ENCODE measurements at regions not wholly inside any gene's neighbourhood (a gene's known extent, or its start where the extent isn't known, plus 50 kb on each side); places are given as distances from the start of the nearest gene placed in this dataset.

DNA sequence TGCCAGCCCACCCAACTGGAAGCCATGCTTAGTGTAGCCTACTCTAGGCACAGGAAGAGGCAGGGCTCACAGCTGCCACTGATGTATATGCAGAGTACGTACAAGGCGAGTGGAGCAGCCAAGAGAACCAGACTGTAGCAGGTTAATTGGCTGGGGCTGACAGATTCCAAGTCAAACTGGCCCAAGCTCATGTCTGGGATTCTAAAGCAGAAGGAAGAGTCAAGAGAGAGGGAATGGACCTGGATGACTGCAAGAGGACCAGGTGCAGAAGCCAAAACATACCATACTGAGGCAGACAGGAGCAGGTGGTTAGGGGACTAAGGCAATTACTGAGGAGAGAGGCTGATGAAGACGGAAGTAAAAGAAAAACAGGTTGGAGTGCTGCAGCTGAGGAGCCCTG, 51.3 kb upstream of the LRRN2 start:
- no peak for DNase-seq (ENCODE audit: low spot score)

DNA sequence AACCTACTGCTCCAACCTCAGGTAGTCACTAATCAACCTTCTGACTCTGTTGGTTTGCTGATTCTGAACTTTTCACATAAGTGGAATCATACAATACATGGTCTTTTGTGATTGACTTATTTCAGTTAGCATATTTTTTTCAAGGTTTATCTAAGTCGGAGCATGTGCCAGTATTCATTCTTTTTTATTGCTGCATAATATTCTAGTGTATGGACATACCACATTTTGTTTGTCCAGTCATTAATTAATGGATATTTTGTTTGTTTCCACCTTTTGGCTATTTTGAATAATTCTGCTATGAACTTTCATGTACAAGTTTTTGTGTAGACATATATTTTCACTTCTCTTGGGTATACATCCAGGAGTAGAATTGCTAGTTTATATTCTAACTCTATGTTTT, 53.0 kb upstream of the LRRN2 start:
- DNase-seq (ENCODE audit: low spot score), result no peak

DNA sequence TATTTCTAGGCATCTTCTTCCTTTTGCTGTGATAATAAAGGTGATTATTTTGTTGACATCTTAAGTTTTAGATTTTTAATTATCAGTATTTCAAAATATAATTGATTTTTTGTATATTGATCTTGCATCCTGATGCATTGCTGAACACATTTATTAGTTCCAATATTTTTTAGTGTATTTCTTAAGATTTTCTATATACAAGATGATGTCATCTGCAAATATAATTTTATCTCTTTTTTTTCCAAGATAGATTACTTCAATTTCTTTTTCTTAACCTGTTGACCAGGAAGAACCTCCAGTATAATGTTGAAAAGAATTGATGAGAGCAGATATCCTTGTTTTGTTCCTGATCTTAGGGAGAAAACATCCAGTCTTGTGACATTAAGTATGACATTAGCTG, 54.8 kb upstream of the LRRN2 start:
- DNase-seq (ENCODE audit: low spot score), result no peak

DNA sequence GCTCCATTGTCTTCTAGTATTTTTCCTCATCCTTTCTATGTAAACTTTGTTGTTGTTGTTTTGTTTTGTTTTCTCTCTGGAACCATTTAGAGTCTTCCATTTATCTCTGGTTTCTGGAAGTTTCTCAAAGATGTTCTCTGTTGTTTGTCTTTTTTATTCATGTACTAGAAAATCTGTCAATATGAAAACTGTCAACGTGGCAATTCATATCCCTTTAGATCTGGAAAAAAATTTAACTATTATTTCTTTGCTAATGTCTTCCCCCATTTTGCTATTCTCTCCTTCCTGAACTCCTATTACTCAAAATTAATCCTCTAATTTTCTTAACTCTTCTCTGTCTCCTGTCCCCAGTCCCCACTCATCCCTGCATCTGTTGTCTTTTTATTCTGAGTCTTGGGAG, 55.9 kb upstream of the LRRN2 start:
- no peak for DNase-seq (ENCODE audit: low spot score)

DNA sequence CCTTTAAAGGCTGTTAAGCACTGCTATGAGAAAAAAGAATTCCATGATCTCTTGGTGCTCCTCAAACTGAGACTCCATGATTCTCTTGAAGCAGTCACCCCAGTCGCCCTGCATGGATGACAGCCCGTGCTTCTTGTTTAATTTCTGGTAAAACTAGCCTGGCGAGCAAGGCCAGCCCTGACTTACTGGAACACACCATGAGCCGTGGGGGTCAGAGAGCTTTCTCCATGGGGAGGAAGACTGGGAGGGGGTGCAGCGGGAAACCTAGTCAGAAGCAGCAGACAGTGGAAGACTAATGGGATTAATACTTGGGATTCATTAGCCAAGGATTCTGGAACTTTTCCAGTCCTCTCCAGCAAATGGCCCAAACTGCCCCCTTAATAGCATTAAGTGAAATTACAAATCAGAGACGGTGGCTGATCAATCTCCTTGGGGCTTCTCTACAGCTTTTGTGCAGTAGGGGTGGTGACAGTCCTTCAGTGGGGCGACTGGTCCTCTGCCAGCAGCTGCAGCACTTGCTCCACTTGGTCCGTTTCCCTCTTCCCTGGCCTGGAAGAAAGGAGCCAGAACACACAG, 57.2 kb upstream of the LRRN2 start:
- no peak for DNase-seq (ENCODE audit: low spot score)

DNA sequence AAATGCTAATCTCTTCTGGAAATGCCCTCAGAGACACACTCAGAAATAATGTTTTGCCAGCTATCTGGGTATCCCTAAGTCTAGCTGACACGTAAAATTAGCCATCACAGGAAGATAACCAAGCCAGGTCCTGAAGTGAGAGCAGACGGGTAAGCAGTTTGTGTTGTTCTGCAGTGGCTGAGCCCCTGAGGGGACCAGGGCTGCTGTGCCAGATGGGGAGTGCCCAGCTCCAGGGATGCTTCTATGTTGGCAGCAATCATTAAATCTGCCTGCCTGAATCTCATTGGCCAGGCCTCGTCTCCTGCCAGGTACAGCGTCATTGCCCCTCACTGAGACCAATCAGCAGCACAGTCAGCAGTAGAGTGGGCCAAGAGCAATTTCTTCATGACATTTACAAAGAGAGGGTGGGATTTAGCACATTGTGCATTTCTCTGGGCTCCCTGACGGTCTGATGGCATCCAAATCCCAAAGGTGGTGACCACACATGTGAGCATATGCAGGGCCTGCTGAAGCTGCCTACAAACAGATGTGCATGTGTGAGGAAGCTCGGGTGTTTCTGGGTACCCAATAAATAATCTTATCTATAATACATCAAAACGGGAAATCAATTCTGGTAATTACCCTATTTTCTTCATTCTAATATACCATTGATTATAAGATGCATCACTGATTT, 58.7 kb upstream of the LRRN2 start:
- DNase-seq (ENCODE audit: low spot score), result no peak

DNA sequence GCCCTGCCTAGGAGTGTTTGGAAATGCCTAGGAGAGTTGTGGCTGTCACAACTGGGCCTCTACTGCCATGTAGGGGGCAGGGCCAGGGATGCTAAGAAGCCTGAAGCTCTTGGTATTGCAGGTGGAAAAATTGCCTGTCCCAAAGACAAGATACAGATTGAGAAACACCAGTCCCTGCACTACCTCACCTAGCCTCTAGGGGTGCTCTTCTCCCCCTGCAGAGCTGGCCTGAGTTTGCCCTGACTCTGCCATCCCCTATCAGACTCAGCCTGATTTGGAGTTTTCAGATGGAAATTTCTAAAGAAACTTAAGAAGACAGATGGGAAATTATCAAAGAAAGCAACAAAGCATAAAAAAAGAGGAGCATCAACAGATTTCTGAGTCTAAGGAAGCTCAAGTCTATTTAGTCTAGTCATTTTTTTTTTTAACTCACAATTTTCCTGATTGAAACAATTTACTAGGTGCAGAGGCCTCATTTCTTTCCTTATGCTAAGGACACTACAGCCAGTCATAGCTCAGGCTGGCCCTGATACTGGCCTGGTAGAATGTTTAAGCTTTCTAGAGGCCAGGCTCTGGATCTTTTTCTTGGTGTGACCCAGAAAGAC, 61.4 kb upstream of the LRRN2 start:
- DNase-seq (ENCODE audit: low spot score), result peak; percentile 66

DNA sequence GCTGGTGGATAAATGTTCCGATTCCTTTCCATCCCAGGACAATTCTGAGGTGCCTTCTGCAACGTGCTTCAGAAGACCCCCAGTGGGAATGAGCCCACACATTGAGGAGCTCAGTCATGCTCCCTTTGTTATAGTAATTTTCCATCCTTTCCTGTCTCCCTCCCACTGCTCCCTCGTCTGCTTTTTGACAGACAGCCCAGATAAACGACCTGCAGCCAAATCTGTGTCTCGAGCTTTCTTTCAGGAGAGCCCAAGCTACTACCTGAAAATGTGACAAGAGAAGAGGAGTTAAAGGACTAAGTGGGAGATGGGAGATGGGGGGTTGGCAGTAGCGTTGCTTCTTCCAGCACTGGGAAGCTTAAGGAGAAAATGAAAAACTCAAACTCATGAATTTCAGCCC, 65.9 kb upstream of the LRRN2 start:
- DNase-seq (ENCODE audit: low spot score), result no peak

DNA sequence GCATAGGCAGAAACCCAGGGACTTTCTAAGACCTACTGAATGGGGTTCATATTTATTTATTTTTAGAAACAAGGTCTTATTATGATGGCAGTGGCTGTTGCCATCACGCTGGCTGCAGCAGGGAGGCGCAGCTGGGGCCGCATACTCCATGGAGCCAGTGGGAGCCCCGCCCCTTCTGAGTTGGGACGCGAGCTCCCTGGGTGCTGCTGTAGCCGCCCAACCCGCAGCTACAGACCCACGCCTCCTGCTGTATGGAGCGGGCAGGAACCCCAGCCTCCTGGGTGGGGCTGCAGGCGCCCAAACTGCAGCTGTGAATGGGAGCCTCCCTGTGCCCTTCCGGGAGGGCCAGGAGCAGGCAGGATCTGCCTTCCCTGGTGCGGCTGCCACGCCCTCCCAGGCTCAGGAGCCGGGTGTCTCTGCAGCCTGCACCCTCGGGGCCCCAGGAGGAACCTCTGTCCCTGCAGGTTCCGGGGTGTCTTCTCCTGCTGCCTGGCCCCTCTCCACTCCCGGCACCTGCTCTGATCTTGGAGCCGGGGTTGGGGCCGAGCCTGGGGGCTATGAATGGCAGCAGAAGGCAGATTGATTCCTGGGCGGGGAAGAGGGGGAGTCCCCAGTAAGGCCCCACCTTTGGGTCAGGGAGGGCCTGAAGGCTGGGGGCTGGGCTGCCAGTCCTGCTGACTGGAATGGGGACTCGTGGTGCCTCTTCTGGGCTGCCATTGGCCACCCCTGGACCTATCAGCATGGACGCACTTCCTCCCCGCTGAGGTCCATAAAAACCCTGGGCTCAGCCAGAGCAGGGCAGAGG, 66.5 kb upstream of the LRRN2 start:
- no peak for DNase-seq (ENCODE audit: low spot score)

DNA sequence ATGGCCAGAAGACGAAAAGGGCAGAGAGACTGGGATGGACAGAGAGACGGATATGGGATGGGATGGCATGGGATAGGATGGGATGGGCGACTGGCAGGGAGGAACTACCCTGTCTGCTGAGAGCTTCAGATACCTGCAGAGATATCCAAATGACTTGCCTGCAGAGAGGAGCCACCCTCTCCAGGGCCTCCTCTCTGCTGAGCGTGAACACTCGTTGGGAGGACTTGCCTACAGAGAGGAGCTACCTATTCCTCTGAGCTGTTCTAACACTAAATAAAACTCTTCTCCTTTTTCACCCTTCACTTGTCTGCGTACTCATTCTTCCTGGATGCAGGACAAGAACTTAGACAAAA, 67.1 kb upstream of the LRRN2 start:
- DNase-seq (ENCODE audit: low spot score), result no peak

DNA sequence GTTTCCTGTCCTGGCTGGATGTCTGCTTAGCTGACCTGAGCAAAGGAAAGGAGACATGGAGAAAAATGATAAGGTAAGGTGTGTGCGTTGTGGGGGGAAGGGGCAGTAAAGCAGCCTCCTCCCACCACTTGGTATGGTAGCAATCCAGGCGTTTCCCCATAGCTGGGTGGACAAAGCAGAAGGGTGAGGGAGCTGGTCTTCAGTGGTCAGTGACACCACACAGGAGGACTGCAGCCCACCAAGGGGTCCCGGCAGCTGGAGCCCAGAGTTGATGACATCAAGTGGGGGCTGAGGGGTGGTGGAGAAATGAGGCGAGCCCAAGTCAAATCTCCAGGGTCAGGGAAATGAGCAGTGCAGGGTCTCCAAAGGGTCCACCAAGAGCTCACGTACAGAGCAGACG, 69.3 kb upstream of the LRRN2 start:
- DNase-seq (ENCODE audit: low spot score), result no peak

DNA sequence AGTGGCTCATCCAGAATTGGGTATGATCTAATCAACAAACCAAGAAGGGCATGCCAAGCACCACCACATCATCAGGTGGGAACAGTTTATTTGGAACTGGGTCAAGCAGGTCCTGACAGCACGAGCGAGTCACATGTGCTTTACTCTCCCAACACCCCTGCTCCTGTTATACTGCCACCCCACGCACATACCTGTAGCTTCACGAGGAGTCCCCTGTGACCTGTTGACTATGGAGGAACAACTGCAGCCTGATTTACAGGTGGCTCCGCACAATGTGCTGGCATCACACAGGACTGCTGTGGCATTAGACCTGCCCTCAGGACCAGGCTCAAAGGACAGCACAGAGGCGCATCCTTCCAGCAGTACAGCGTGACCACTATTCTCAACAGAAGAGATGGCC, 70.8 kb upstream of the LRRN2 start:
- DNase-seq (ENCODE audit: low spot score), result no peak

DNA sequence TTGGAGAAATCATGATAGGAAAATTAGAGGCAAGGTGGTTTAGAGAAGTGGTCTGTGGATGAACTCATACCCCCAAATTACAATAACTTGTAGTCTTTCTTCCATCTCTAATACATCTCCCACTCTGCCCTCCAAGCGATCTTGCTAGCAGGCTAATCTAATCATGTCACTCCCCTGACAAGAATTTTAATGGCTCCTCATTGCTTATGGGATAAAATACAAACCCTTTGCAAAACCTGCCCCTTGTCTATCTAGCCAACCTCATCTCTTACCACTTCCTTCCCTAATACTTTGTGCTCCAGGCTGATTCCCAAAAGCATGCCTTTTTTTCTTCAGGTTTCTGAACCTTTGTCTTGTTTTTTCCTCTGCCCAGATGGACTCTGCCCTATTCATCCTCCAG, 71.3 kb upstream of the LRRN2 start:
- DNase-seq (ENCODE audit: low spot score), result no peak

DNA sequence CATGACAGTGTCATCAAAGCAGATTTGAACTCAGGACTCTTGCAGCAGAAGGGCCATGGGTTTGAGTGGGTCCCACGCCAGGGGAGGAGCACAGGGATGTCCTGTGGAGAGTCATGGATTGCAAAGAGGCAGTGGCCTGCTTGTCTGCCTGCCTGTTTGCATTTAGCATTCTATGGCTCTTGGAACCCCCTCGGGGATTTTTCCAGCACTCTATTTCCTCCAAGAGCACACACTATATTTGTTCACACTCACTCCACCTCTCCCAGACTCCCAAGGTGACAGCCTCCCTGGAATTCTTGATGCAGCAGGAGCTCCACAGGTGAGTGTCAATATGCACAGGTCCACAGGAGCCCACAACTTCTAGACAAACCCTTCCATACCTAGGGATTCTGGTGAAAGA, 73.1 kb upstream of the LRRN2 start:
- no peak for DNase-seq (ENCODE audit: low spot score)

DNA sequence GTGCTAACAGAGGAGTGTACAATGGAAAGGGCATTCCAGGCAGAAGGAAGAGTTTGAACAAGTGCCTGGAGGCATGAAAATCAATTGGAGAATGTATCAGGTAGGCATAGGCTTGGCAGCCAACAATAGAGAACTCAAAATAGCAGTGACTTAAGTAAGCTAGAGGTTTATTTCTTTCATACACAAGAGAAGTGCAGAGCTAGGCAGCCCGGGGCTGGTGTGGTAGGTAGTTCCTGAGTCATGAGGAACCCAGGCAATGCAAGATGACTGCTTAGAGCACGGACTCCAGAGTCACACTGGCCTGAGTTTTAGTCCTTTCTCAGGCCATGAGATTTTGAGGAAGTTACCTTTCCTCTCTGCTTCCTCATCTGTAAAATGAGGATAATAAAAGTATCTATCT, 74.8 kb upstream of the LRRN2 start:
- DNase-seq (ENCODE audit: low spot score), result no peak

DNA sequence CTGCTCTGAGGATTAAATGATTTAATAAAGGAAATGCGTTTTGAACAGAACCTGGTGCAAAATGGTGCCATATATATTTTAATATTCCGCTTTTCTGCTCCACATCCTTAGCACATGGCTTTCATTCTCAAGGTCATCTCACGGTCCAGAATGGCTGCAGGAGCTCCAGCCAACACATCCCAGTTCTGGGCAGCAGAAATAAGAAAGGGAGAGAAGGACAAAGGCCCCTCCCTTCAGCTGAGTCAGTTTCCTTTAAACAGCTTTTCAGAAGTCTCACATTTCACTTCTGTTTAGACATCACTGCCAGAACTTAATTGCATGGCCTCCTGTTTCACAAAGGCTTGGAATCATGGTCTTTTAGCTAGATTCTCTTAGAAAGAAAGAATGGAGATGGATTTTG, 75.2 kb upstream of the LRRN2 start:
- no peak for DNase-seq (ENCODE audit: low spot score)

DNA sequence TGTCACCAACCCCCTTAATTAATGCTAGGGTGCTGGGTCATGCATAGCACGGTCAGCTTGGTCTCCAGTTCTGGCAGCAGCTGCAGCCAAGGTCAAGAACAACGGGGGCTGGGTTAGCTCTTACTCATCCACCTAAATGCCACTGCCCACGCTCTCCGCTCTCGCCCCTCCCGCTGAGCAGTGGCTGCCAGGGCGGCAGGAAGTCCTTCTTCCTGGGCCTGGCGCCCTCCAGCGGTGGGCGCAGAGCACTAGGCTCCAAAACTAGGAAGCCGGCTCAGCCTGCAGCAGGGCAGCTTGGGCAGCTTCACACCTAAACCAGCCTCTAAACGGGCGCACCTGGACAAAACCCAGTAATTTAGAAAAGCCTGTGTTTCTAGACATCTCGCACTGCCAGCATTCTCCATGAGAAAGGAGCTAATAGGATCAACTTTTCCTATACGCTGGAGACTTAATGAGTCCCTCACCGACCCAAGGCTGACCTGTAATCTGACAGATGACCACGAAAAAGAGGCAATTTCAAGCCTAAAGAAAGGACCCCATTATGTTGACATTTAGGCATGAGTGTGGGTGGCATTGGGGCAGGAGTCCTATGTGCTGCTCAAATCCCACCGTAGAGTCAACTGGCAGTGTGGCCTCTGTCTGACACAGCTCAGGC, 78.4 kb upstream of the LRRN2 start:
- peak; percentile 82 for DNase-seq (ENCODE audit: low spot score)

DNA sequence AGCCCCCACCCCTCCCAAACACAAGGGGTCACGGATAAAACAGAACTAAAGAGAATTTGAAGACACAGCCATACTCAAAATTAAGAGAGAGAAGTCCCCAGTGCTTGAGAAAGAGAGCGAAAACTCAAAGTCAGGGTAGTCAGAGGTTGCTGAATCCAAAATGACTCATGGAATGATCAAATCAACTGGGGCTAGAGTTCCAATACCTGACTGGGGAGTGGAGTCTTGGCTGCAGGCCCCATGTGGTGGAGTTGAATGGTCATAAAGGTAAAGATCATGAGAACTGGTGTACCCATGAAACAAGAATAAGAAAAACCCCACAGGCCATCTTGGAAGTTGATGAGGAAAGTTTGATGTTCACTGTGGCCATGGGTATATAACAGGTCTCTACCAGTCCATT, 84.5 kb upstream of the LRRN2 start:
- DNase-seq (ENCODE audit: low spot score), result no peak

DNA sequence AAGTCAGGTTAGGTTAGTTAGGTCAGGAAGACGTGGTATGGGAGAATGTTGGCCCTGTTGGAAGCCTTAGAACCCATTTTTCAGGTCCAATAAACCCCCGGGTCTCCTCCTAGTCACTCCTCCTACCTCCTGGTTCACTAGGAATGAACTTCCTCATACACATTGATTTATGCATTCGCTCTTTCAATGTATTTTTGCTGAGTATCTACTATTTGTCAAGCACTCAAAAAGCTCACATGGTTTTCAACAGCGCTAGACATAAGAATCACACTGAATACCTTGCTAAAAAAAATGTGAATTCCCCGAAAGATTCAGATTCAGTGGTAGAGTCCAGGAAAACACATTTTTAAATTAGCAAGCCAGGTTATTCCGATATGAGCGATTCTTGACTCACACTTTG, 85.8 kb upstream of the LRRN2 start:
- no peak for DNase-seq (ENCODE audit: low spot score)

DNA sequence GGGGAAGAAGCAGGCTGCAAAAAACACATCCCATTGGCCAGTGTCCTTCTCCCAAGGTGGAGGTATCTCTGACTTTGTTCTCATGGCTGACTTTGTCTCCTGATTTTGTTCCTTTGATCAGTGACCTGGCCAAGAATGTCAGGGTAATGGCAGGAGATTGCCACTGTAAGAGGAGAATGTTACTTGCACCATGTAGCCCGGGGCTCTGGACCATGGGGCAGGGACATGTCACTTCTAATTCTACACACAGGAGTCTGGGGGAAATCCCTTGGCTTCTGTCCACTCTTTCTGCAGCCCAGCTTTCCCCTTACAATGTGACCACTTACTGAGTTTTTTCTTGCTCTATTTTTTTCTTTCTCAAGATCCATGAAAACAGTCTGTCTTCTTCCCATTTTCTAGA, 87.7 kb upstream of the LRRN2 start:
- DNase-seq (ENCODE audit: low spot score), result no peak

DNA sequence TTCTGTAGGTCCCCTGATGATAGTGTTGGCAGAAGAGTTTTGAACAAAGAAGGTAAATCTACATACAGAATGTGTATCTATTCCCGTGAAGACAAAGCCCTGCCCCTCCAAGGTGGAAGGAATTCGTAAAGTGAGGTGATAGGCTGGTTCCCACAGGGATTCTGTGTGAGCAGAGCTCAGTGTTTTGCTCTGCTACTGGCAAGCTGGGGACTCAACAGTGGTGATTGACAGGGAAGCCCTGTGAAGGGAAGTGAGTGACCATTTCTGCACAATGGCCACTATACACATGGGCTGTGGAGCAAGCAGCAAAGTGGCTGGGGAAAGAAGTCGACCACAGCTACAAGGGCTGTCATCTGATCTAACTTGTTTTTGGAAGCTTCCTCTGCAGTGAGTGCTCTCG, 90.0 kb upstream of the LRRN2 start:
- no peak for DNase-seq (ENCODE audit: low spot score)

DNA sequence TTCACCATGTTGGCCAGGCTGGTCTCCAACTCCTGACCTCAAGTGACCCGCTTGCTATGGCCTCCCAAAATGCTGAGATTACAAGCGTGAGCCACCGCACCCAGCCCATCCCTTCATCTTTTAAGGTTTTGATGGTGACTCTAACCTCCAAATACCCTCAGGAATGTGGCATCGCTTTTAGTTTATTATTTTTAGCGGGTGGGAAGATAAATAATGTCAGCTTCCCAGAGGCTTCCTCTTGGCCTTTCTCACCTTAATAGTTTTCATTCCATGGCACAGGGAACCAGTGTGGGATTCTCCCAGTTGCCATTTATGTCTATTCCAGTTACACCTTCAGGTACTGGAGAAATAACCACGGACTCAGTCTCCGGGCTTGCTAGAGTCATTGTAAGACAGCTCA, 92.1 kb upstream of the LRRN2 start:
- DNase-seq (ENCODE audit: low spot score), result no peak

DNA sequence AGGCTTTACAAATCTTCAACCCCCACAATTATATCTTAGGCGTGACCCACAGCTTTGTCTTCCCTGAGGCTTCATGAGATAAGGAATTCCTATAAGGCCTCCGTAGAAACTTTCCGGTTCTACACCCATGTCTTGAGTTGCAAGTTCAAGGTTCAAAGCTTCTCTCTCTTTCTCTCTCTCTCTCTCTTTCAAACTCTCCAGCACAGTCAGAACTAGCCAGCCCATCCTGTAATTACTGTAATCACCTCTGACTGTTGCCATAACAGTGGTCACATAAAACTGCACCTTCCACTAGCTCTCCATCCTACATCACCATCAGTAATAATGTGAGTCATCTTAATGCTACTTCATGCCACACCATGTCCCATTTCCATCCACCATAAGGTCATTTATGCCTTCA, 90.0 kb upstream of the NFASC start:
- no peak for DNase-seq (ENCODE audit: low spot score)
